CD4-positive, alpha-beta T cell (primary cell): ENCODE measurements at regions not wholly inside any gene's neighbourhood (a gene's known extent, or its start where the extent isn't known, plus 50 kb on each side); places are given as distances from the start of the nearest gene placed in this dataset.
"Not testable (repeated sequence)": the region's sequence is repeated elsewhere in the genome, so short reads cannot be mapped to it uniquely, and the experiment has no call there.

ENCODE experiments used
- ATAC-seq: fragments of 200-7000 bp; cut with Tn5 transposase; one replicate; pipeline ENCODE4 v1.10.0; 2022; ENCODE audit warnings: mild to moderate bottlenecking; ENCODE audit not compliant: poor library complexity
- CTCF ChIA-PET: fragments of 350-600 bp; sonication (Branson Sonifier 250); formaldehyde crosslinking; loops from one replicate; lab custom pipeline; 2021; ENCODE audit warnings: antibody characterized with exemption, inconsistent platforms; lab: Charles Lee
- POLR2A ChIA-PET: fragments of 350-600 bp; sonication (Branson Sonifier 250); formaldehyde crosslinking; loops from one replicate; lab custom pipeline; 2021; ENCODE audit warnings: antibody characterized with exemption, inconsistent platforms; lab: Charles Lee
- DNase-seq, 14 experiments: peaks; one replicate each; pipeline ENCODE4 v3.0.0-alpha.2; 2013 to 2020; ENCODE audit warnings: mixed read lengths in 2 of 14
- H3K27ac ChIP-seq, 2 donors: one replicate each; pipeline versions ENCODE4 v1.5.1 to v1.7.0; 2013; ENCODE audit warnings: low read length in 2 of 2, low read depth in 1 of 2, mild to moderate bottlenecking in 1 of 2
- H3K27me3 ChIP-seq, 2 experiments: 1 replicate in 1 of 2; 2 replicates in 1 of 2; pipeline versions ENCODE4 v1.6.1 to v1.7.0; 2013; ENCODE audit warnings: low read length in 2 of 2, control low read depth in 1 of 2, mild to moderate bottlenecking in 1 of 2, moderate library complexity in 1 of 2; ENCODE audit not compliant: insufficient read depth in 2 of 2, control insufficient read depth in 1 of 2
- H3K36me3 ChIP-seq: one replicate; pipeline ENCODE4 v1.6.1; 2013; ENCODE audit warnings: low read length, control low read depth; ENCODE audit not compliant: insufficient read depth
- H3K4me1 ChIP-seq: one replicate; pipeline ENCODE4 v1.6.1; 2013; ENCODE audit warnings: low read length, control low read depth; ENCODE audit not compliant: insufficient read depth
- H3K4me3 ChIP-seq: one replicate; pipeline ENCODE4 v1.5.1; 2013; ENCODE audit warnings: mild to moderate bottlenecking, low read length, moderate library complexity
- H3K9me3 ChIP-seq, 2 experiments: 1 replicate in 1 of 2; 2 replicates in 1 of 2; pipeline versions ENCODE4 v1.6.1 to v1.7.0; 2013; ENCODE audit warnings: low read length in 2 of 2, mild to moderate bottlenecking in 2 of 2, control low read depth in 1 of 2, moderate library complexity in 1 of 2; ENCODE audit not compliant: control insufficient read depth in 1 of 2, insufficient read depth in 1 of 2
- H3K27ac Mint-ChIP-seq: one replicate; pipeline ENCODE4 v1.8.0; 2020; ENCODE audit warnings: mixed read lengths
- H3K27me3 Mint-ChIP-seq: one replicate; pipeline ENCODE4 v1.8.0; 2021; ENCODE audit warnings: mixed read lengths
- H3K36me3 Mint-ChIP-seq: one replicate; pipeline ENCODE4 v1.8.0; 2021; ENCODE audit warnings: low read depth, mixed read lengths
- H3K4me1 Mint-ChIP-seq: one replicate; pipeline ENCODE4 v1.8.0; 2021; ENCODE audit warnings: low read depth, mixed read lengths
- H3K4me3 Mint-ChIP-seq: one replicate; pipeline ENCODE4 v1.8.0; 2020; ENCODE audit warnings: mild to moderate bottlenecking, mixed read lengths
- H3K9me3 Mint-ChIP-seq: one replicate; pipeline ENCODE4 v1.8.0; 2020; ENCODE audit warnings: mixed read lengths
- CTCF ChIP-seq: fragments of 200-600 bp; IDR thresholded peaks from one replicate; pipeline ENCODE4 v1.8.0; 2022; ENCODE audit warnings: antibody characterized with exemption, mild to moderate bottlenecking
- intact Hi-C, 2 experiments: fragments of 100-400 bp; cut with DNase I in 1 of 2; cut with micrococcal nuclease in 1 of 2; formaldehyde crosslinking; loops; one replicate each; pipeline versions ENCODE4 v1.15.1 to v1.9.0; 2023 to 2025; cut with DNase I, micrococcal nuclease

GRCh38 chr9:134570711-134571325 lies 70.8 kb upstream of the COL5A1 start:
- no peaks in the 10 kb centered on the region for H3K4me1 Mint-ChIP-seq
- no peaks in the 10 kb centered on the region for H3K36me3 ChIP-seq
- no peaks in the 10 kb centered on the region for H3K4me1 ChIP-seq
- no peak overlapping the region for H3K4me3 ChIP-seq
- DNase-seq (no peak), ATAC-seq (no peak)
- no peak overlapping the region for H3K4me3 Mint-ChIP-seq
- no peaks in the 10 kb centered on the region for H3K27me3 Mint-ChIP-seq
- intact Hi-C loops: no loop called here
- H3K9me3 Mint-ChIP-seq: peaks cover 3% of the 10 kb centered on the region
- H3K9me3 ChIP-seq: peaks cover 13 to 24% of the 10 kb centered on the region in 2 experiments
- POLR2A ChIA-PET: no interaction called here
- no peaks in the 10 kb centered on the region for H3K27me3 ChIP-seq
- no peak for TF ChIP-seq CTCF
- H3K27ac ChIP-seq: no peak overlapping the region
- H3K36me3 Mint-ChIP-seq: no peaks in the 10 kb centered on the region
- CTCF ChIA-PET: no interaction called here
- H3K27ac Mint-ChIP-seq: no peak overlapping the region

- no peaks in the 10 kb centered on the region for H3K4me1 ChIP-seq
- CTCF ChIA-PET: no interaction called here
- H3K4me3 ChIP-seq: no peak overlapping the region
- H3K4me1 Mint-ChIP-seq: no peaks in the 10 kb centered on the region
- H3K36me3 Mint-ChIP-seq: no peaks in the 10 kb centered on the region
- H3K27ac Mint-ChIP-seq: no peak overlapping the region
- H3K27me3 Mint-ChIP-seq: no peaks in the 10 kb centered on the region
- ATAC-seq: no peak
- no peak overlapping the region for H3K4me3 Mint-ChIP-seq
- no peak for TF ChIP-seq CTCF
- peak in 2 of 14 experiments; percentile 2 to 27 for DNase-seq
- H3K27ac ChIP-seq: no peak overlapping the region
- H3K9me3 ChIP-seq: peaks cover 9 to 18% of the 10 kb centered on the region in 2 experiments
- no peaks in the 10 kb centered on the region for H3K27me3 ChIP-seq
- POLR2A ChIA-PET: no interaction called here
- H3K9me3 Mint-ChIP-seq: peaks cover 3% of the 10 kb centered on the region
- intact Hi-C loops: no loop called here
- H3K36me3 ChIP-seq: no peaks in the 10 kb centered on the region
Observed at GRCh38 chr9:134571326-134571931, 70.2 kb upstream of the COL5A1 start.

- H3K36me3 ChIP-seq: no peaks in the 10 kb centered on the region
- H3K4me1 ChIP-seq: no peaks in the 10 kb centered on the region
- peaks cover 0 to under 1% of the 10 kb centered on the region in 2 experiments for H3K27me3 ChIP-seq
- intact Hi-C loops: no loop called here
- DNase-seq (peak in 2 of 14 experiments; percentile 5 to 22), ATAC-seq (no peak)
- Mint-ChIP-seq H3K27me3 (no peaks in the 10 kb centered on the region), H3K4me3 (no peak overlapping the region), H3K36me3 (no peaks in the 10 kb centered on the region), H3K4me1 (no peaks in the 10 kb centered on the region), H3K27ac (no peak overlapping the region), H3K9me3 (peaks cover 3% of the 10 kb centered on the region)
- ChIA-PET CTCF (no interaction called here), POLR2A (no interaction called here)
- no peak overlapping the region for H3K27ac ChIP-seq
- TF ChIP-seq CTCF: no peak
- peaks cover under 1 to 12% of the 10 kb centered on the region in 2 experiments for H3K9me3 ChIP-seq
- H3K4me3 ChIP-seq: no peak overlapping the region
Observed at GRCh38 chr9:134571946-134572917, 69.4 kb upstream of the COL5A1 start.

DNA sequence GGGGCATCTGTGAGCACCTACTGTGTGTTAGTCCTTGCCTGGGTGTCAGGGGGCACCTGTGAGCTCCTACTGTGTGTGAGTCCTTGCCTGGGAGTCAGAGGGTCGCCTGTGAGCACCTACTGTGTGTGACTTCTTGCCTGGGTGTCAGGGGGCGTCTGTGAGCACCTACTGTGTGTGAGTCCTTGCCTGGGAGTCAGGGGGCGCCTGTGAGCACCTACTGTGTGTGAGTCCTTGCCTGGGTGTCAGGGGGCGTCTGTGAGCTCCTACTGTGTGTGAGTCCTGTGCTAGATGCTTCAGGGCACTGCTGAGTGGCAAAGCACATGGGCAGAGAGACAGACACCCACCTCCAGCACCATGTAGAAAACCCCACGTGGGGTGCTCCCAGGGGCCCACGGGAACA lies 66.9 kb upstream of the COL5A1 start:
- H3K27ac Mint-ChIP-seq, DNase-seq, H3K36me3 ChIP-seq, CTCF ChIA-PET, H3K4me1 Mint-ChIP-seq, H3K36me3 Mint-ChIP-seq, H3K4me1 ChIP-seq, H3K4me3 ChIP-seq, H3K27ac ChIP-seq, ATAC-seq, H3K9me3 Mint-ChIP-seq, POLR2A ChIA-PET, H3K4me3 Mint-ChIP-seq, intact Hi-C loops: not testable (repeated sequence)
- peaks cover 0 to 12% of the 10 kb centered on the region in 2 experiments for H3K9me3 ChIP-seq
- H3K27me3 ChIP-seq: peaks cover 3 to 21% of the 10 kb centered on the region in 2 experiments
- peaks cover 18% of the 10 kb centered on the region for H3K27me3 Mint-ChIP-seq
